ENCODE measurements at regions not wholly inside any gene's neighbourhood (a gene's known extent, or its start where the extent isn't known, plus 50 kb on each side); places are given as distances from the start of the nearest gene placed in this dataset.

DNA sequence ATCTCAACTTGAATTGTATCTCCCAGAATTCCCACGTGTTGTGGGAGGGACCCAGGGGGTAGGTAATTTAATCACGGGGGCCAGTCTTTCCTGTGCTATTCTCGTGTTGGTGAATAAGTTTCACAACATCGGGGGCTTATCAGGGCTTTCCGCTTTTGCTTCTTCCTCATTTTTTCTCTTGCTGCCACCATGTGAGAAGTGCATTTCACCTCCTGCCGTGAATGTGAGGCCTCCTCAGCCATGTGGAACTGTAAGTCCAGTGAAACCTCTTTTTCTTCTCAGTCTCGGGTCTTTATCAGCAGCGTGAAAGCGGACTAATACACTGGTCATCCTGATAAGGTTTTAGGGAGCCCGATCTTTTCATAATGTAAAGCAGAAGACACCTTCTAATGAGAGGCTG, 687.0 kb upstream of the FTMT start:
- Histone ChIP-seq H3K36me3 (ENCODE audit: low read depth) (no peaks in the 10 kb centered on the region), H3K27me3 (ENCODE audit: insufficient read depth, poor library complexity, severe bottlenecking) (no peaks in the 10 kb centered on the region), H3K4me3 (ENCODE audit: severe bottlenecking) (no peak overlapping the region), H3K4me1 (ENCODE audit: insufficient read depth, poor library complexity, severe bottlenecking) (no peaks in the 10 kb centered on the region), H3K27ac (ENCODE audit: poor library complexity, severe bottlenecking) (no peak overlapping the region), H3K9me3 (ENCODE audit: severe bottlenecking) (no peaks in the 10 kb centered on the region)
- TF ChIP-seq, protein P1, sequence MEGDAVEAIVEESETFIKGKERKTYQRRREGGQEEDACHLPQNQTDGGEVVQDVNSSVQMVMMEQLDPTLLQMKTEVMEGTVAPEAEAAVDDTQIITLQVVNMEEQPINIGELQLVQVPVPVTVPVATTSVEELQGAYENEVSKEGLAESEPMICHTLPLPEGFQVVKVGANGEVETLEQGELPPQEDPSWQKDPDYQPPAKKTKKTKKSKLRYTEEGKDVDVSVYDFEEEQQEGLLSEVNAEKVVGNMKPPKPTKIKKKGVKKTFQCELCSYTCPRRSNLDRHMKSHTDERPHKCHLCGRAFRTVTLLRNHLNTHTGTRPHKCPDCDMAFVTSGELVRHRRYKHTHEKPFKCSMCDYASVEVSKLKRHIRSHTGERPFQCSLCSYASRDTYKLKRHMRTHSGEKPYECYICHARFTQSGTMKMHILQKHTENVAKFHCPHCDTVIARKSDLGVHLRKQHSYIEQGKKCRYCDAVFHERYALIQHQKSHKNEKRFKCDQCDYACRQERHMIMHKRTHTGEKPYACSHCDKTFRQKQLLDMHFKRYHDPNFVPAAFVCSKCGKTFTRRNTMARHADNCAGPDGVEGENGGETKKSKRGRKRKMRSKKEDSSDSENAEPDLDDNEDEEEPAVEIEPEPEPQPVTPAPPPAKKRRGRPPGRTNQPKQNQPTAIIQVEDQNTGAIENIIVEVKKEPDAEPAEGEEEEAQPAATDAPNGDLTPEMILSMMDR (IDR thresholded peaks at IDR 0.05; ENCODE audit: poor library complexity, severe bottlenecking), result no peak
- no peak for ATAC-seq (ENCODE audit: low read depth)
- DNase-seq (ENCODE audit: low spot score), result no peak

DNA sequence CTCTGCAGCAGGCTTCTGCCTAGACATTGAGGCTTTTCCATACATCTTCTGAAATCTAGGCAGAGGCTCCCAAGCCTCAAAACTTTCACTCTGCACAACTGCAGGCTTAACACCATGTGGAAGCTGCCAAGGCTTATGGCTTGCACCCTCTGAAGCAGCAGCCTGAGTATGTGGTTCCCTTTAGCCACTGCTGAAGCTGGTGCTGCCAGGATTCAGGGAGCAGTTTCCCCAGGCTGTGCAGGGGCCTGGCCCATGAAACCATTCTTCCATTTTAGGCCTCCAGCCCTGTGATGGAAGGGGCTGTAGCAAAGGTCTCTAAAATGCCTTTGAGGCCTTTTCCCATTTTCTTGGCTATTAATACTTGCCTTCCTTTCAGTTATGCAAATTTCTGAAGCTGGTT, 680.3 kb upstream of the FTMT start:
- TF ChIP-seq, protein P1 (IDR thresholded peaks at IDR 0.05; ENCODE audit: poor library complexity, severe bottlenecking), result no peak
- ATAC-seq (ENCODE audit: low read depth) (no peak; the same call in 2 of the 3 replicates), DNase-seq (ENCODE audit: low spot score) (no peak)
- Histone ChIP-seq H3K27me3 (ENCODE audit: insufficient read depth, poor library complexity, severe bottlenecking) (no peaks in the 10 kb centered on the region), H3K9me3 (ENCODE audit: severe bottlenecking) (no peaks in the 10 kb centered on the region), H3K36me3 (ENCODE audit: low read depth) (no peaks in the 10 kb centered on the region), H3K4me3 (ENCODE audit: severe bottlenecking) (no peak overlapping the region), H3K27ac (ENCODE audit: poor library complexity, severe bottlenecking) (no peak overlapping the region), H3K4me1 (ENCODE audit: insufficient read depth, poor library complexity, severe bottlenecking) (no peaks in the 10 kb centered on the region)

DNA sequence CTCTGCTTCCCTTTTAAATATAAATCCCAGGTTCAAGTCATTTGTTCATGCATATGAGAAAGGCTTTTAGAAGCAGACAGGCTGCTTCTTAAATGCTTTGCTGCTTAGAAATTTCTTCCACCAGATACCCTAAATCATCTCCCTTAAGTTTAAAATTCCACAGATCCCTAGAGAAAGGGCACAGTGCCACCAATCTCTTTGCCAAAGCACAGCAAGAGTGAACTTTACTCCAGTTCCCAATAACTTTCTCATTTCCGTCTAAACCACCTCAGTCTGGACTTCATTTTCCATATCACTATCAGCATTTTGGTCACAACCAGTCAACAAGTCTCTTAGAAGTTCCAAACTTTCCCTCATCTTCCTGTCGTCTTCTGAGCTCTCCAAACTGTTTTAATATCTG, 679.8 kb upstream of the FTMT start:
- DNase-seq (ENCODE audit: low spot score) (no peak), ATAC-seq (ENCODE audit: low read depth) (no peak)
- TF ChIP-seq, protein P1 (IDR thresholded peaks at IDR 0.05; ENCODE audit: poor library complexity, severe bottlenecking), result no peak
- Histone ChIP-seq H3K4me1 (ENCODE audit: insufficient read depth, poor library complexity, severe bottlenecking) (no peaks in the 10 kb centered on the region), H3K4me3 (ENCODE audit: severe bottlenecking) (no peak overlapping the region), H3K27me3 (ENCODE audit: insufficient read depth, poor library complexity, severe bottlenecking) (no peaks in the 10 kb centered on the region), H3K27ac (ENCODE audit: poor library complexity, severe bottlenecking) (no peak overlapping the region), H3K9me3 (ENCODE audit: severe bottlenecking) (no peaks in the 10 kb centered on the region), H3K36me3 (ENCODE audit: low read depth) (no peaks in the 10 kb centered on the region)

DNA sequence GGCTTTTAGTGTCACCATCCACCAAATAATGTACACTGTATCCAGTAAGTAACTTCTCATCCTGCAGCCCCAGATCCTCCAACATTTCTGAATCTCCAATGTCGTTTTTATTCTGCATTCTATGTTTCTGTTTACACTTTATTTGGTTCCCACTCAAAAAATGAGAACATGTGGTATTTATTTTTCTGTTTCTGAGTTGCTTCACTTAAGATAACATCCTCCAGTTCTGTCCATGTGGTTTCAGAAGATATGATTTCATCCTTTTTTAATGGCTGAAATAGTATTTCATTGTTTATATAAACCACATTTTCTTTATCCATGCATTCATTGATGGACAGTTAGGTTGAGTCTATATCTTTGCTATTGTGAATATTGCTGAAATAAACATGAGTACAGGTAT, 677.3 kb upstream of the FTMT start:
- H3K27me3 ChIP-seq (ENCODE audit: insufficient read depth, poor library complexity, severe bottlenecking), result no peaks in the 10 kb centered on the region
- H3K4me3 ChIP-seq (ENCODE audit: severe bottlenecking), result no peak overlapping the region
- no peaks in the 10 kb centered on the region for H3K4me1 ChIP-seq (ENCODE audit: insufficient read depth, poor library complexity, severe bottlenecking)
- no peak overlapping the region for H3K27ac ChIP-seq (ENCODE audit: poor library complexity, severe bottlenecking)
- DNase-seq (ENCODE audit: low spot score), result no peak
- no peak for ATAC-seq (ENCODE audit: low read depth)
- no peaks in the 10 kb centered on the region for H3K36me3 ChIP-seq (ENCODE audit: low read depth)
- TF ChIP-seq, protein P1 (IDR thresholded peaks at IDR 0.05; ENCODE audit: poor library complexity, severe bottlenecking), result no peak
- no peaks in the 10 kb centered on the region for H3K9me3 ChIP-seq (ENCODE audit: severe bottlenecking)

DNA sequence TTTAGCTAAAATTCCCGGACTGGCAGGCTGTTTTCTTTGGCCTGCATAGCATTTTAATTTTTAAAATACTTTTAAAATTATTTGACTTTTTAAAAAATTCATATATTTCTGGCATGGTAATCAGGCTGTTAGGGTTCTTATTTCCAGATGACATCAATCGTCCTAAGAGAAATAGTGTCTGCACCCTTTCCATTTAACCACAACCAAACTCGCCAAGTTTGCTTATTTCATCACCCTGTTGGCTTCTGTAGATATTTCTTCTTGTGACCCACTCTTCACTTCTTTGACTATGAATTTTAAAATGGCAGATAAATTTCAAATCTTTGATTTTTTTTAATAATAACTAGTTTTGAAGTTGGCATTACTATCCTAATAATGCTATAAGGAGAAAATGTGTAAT, 675.7 kb upstream of the FTMT start:
- TF ChIP-seq, protein P1 (IDR thresholded peaks at IDR 0.05; ENCODE audit: poor library complexity, severe bottlenecking), result no peak
- no peaks in the 10 kb centered on the region for H3K4me1 ChIP-seq (ENCODE audit: insufficient read depth, poor library complexity, severe bottlenecking)

More for the DNA sequence above, 675.7 kb upstream of the FTMT start:
- no peak for DNase-seq (ENCODE audit: low spot score)
- Histone ChIP-seq H3K4me3 (ENCODE audit: severe bottlenecking) (no peak overlapping the region), H3K9me3 (ENCODE audit: severe bottlenecking) (no peaks in the 10 kb centered on the region), H3K36me3 (ENCODE audit: low read depth) (no peaks in the 10 kb centered on the region), H3K27me3 (ENCODE audit: insufficient read depth, poor library complexity, severe bottlenecking) (no peaks in the 10 kb centered on the region), H3K27ac (ENCODE audit: poor library complexity, severe bottlenecking) (no peak overlapping the region)
- ATAC-seq (ENCODE audit: low read depth), result no peak

All from RWPE2 (cell line).